SK-MEL-5 (cell line): ENCODE measurements at regions not wholly inside any gene's neighbourhood (a gene's known extent, or its start where the extent isn't known, plus 50 kb on each side); places are given as distances from the start of the nearest gene placed in this dataset.

ENCODE experiments used
- DNase-seq: peaks from one replicate; pipeline ENCODE4 v3.0.0-alpha.2; 2016; ENCODE audit warnings: low read depth, low spot score
- in situ Hi-C: cut with HindIII; loops from 2 replicates; pipeline ENCODE4 v1.10.0; 2016; ENCODE audit warnings: low sequenced_read_pairs, high pct_unique_total_duplicates, low pct_unique_long_range_greater_than_20kb

DNA sequence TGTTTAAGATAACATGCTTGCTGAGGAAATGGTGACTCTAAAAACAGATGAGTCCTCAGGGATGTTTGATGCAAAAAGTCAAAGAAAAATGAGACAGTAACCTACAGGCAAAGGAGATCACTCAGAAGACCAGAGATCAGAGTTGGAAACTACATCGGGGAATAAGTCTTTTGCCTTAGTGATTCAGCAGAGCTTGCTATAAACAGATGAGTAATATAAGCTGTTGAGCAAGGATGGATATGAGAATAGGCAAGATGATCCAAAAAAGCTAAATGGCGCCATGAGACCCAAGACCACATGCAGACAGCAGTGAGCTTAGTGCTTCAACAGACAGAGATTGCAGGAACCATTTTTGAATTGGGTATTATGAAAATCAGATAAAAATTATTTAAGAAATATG is 168.6 kb downstream of the POSTN start:
- in situ Hi-C loops: no loop called here
- DNase-seq: no peak

DNA sequence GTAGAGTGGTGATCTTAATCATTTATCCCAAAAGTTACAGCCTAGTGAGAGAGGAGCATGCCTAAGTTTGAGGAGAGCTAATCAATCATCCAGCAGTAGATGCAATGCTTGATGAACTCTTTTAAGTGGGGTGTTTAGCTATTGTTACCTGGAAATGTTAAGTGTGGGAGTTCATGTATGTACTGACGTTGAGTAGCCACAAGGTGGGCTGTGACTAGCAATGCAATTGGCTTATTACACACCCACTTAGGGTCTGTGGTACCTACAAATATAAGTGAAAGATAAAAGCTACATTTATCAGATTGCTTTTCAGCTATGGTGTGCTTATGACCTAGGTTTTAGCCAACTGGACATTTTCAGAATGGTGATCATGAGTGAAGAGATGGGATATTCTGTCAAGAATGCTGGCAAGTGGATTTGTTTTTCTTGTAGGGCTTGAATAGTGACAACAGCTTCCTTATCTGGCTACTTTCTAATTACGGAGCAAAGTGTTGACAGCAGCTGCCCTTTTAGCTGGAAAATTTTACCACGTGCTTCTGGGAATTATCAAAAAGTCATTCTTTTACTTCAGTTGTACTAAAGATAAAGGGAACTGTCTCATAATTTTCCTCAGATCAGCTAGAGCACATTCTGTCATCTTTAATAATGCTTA is 170.6 kb downstream of the POSTN start:
- no peak for DNase-seq
- in situ Hi-C loops: no loop called here

DNA sequence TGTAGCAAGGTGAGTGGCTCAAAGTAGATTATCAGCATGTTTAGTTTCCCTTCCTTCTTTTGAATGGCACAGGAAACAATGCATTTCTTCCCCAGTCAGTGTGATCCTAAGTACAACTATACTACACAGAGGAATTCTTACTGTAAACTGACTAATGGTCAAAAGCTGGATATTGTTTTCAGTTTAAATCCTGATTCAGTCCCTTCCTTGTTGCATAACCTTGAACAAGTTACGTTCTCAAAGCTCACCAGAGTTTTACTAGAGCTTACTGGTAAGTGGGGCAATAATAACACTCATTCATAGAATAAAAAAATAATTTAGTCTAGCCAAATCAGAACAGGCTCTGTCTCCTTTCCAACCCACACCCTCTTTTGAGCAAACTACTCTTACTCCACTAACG is 180.1 kb downstream of the POSTN start:
- no peak for DNase-seq
- in situ Hi-C loops: no loop called here

DNA sequence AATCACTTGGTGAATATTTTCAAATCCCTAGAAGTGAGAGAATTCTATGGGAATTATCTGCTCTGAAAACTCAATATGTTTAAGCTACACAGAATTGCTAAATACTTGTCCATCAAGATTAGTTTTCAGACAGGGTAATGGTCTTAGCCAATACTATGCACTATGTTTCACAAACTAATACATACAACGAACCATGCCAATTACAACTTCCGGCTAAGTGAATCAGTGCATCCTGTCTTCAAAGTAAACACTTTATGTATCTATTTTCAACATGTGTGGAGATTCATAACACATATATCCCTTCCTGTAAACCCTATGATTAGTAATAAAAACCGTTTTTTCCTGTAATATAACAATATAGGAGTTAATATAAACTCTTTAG is 181.5 kb downstream of the POSTN start:
- in situ Hi-C loops: no loop called here

DNA sequence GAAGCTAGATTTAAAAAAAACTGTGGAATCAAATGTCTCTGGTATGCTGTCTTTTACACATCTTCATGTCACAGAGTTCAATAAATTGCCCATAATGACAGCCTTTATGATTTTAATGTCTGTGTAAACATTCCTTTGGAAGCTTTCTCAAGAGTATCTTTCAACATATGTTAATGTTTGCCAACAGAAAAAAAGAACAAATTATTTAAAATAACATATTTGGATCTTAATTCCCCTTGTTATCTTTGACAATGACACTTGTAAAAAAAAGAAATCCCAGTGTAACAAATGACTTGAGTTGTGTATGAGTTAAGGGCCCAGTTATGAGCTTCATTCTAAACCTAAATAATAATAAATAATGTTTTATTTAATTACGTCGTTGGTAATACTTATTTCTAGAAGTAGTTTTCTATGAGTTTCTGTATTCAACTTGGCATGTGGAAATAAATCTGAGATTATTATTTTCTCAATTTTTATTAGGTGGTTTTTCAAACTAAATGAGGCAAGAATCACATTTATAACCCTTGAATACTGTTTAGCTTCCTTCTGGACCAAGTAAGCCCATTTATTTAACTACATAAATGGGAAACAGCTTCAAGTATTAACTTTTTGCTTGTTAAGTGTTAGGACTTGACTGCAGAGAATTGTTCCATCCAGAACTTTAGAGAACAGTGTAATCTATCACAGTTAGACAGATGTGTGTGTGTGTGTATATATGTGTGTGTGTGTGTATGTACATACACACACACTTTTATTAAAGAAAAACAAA is 182.1 kb downstream of the POSTN start:
- in situ Hi-C loops: no loop called here
- no peak for DNase-seq

More for the DNA sequence above, 181.5 kb downstream of the POSTN start:
- no peak for DNase-seq

DNA sequence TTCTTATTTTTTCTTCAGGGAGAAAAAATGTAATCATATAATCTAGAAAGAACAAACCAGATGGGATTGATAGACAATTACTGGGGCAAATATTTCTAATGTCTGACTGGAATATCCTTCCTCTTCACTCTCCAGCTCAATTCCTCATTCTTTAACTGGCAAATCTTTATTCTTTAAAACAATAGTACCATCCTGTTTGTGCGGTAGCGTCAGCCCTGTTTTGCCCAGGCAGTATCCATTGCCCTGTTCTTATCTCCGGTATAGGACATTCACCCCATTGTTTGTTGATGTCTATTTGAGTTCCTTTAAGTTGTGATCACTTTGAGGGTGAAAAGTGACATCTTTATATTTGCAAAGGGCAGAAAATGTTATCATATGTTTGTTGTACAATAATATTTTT is 185.4 kb downstream of the POSTN start:
- no peak for DNase-seq
- in situ Hi-C loops: no loop called here

DNA sequence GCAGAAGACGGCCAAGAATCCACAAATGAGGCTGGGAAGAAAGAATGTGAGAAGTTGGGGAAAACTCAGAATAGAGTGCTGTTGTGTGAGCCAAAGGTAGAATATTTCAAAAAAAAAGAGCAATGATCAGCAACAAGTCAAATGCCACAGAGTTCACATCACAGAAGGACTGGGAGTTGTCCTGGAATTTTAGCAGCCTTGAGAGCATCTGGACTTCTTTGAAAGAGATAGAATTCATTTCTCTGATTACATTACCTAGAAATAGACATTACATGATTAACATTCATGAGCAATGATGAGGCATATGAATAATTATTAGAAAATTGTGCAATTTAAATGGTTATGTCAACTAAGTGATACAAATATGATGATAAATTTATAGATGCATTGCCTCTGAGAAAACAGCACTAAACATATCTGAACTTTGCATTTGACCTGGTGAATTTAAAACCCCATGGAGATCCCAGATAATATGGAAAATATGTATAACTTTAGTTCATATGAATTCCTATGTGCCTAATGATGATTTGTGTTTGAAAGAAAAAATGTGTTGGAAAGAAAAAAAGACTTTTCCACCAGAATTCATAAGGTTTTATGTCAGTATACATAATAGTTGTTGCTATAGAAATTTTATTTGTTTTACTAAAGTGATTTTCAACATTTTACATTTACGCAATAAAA is 186.2 kb downstream of the POSTN start:
- no peak for DNase-seq
- in situ Hi-C loops: no loop called here

DNA sequence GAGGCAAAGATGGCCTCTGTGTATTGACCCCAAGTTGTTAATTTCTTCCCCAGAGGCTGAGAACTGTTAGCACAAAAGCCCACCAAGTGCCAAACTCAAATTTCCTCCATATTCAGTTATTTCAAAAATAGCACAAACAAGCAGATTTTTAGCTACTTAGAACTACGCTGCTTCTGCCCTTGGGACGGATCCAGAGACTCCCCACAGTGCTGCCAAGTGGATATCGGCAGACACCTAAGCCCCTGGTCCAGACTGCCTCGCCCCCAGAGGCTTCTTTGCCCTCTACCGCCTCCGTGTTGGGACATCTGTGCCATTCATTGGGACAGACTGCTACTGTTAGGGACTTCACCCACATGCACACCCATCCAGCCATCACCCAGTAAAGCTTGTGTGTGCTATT is 188.3 kb downstream of the POSTN start:
- in situ Hi-C loops: no loop called here
- DNase-seq: no peak

DNA sequence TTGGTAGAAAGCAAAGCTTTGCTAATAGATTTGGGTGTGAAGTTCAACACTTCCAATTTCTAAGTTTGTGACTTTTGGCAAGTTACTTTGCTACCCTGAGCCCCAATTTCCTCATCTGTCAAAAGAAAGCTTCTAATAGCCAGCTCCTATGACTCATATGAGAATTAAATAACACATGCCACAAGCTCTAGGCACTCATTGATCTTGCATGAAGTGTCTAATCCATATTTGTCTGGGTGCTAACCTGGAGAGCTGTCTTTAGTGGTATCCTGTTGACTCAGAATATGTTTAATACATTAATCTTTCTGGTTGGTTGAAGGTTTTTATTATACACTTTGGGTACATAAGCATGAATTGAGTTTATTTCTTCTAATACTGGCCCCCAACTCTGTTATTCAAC is 188.8 kb downstream of the POSTN start:
- DNase-seq: no peak
- in situ Hi-C loops: no loop called here

DNA sequence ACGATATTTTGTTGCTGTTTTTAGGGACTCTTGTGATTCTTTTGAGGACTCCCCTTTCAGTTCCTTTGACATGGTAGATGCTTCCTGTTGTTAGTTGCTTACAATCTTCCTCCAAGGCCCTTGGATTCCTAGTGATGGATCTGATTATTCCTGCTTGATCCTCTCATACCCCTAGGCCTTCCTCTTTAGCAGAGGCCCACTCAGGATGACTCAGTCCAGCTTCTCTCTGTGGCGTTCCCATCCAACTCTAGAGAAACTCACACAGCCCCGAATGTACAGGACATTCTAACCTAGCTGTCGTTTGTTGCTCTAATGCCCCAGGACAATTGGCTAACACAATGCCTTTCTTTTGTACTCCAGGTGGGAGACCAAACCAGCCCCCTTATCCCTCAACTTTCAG is 191.4 kb downstream of the POSTN start:
- no peak for DNase-seq
- in situ Hi-C loops: no loop called here

DNA sequence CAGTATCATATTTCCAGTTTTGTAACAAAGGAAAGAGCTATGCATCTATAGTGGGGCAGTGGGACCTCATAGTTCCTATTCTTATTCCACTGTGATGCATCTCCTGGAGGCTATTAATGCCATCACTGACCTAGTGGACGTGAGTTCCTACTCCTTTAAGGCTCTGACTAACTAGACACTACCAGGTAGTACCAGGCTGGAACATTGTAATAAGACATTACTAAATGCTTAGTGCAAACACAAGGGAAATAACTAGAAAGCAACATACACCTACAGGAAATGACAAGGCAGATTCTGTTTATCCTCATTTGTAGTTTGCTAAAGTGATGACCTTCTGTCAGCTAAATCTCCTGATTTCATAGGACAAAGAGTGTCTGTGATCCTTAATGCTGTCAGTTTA is 192.5 kb downstream of the POSTN start:
- in situ Hi-C loops: no loop called here
- no peak for DNase-seq

DNA sequence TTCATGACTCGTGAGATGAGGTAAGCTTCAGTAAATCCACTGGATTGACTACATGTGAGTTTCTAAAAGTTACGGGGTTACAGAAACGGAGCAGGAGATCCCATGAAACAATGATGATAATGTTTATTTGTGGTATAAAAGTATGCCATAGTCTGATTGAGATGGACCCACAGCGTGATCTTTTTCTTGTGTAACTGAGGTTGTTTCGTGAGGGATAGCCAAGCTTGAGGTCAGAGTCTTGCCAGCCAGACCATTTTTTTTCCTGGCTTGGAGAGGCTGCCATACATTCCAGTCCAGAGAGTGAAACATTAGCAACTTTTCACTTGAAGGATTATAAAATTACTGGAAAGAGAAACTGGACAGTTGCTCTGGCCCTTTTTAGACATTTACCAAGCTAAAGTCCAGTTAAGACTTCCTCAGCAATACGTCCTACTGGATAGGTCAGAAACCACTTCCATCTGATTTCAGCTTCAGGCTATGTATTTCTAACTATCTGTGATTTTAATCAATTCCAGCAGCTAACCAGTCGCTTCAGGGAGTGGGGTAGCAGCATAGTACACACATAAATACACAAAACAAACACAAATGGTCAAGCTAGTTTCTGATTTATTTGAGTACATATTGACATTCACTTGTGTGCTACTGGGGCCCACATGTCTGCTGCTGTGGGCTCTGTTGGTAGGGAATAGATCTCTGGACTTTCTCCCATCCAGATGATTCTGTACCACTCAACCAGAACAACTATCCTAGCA is 194.6 kb downstream of the POSTN start:
- no peak for DNase-seq

DNA sequence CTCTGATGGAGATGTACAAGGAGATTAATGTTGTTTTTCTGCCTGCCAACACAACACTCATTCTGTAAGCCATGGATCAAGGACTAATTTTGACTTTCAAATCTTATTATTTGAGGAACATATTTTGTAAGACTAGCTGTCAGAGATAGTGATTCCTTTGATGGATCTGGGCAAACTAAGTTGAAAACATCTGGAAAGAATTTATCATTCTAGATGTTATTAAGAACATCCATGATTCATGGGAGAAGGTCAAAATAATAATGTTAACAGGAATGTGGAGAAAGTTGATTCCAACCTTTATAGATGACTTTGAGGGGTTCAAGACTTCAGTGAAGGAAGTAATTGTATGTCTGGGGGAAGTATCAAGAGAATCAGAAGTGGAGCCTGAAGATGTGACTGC is 196.8 kb downstream of the POSTN start:
- DNase-seq: no peak
- in situ Hi-C loops: no loop called here

More for the DNA sequence above, 194.6 kb downstream of the POSTN start:
- in situ Hi-C loops: no loop called here

DNA sequence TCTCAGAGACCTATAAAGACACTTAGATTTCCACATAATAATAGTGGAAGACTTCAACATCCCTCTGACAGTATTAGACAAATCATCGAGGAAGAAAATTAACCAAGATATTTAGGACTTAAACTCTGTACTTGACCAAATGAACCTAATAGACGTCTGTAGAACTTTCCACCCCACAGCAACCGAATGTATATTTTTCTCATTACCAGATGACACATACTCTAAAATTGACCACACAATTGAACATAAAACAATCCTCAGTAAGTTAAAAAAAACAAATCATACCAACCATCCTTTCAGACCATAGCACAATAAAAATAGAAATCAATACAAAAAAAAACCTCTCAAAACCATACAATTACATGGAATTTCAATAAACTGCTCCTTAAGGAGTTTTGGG is 201.0 kb downstream of the POSTN start:
- DNase-seq: no peak
- in situ Hi-C loops: no loop called here

DNA sequence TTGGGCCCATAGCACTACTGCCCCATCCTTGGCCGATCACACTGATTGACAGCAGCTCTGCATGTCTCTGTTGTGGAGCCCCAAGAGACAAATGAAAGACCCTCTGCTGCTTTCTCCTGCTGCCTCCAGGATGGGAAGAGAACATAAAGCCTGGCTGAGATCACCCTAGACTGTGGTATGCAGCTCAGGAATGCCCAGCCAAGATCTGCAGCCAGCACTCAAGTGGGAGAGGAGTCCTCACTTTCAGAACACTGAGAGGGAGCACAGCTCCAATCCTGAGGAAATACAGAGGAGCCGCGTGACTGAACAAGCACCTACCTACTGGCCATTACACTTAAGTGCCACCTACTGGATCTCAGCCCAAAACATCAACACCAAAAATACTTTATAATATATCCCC is 203.0 kb downstream of the POSTN start:
- DNase-seq: peak; percentile 9
- in situ Hi-C loops: no loop called here

DNA sequence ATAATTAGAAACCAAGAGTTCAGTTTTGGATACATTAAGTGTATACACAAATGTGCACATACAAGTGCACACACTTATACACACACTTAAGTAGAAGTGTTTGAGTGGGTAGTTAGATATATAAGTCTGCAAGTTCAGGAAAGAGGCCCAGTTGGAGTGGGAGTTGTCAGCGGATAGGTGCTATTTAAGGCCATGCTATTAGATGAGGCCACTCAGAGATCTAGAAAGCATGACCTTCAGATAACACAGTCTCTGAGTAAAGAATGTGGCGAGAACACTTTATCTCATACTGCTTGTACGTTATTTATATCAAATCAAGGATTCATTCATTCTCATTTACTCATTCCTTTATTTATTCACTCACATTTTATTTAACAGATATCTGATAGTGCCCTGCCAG is 206.2 kb downstream of the POSTN start:
- DNase-seq: no peak
- in situ Hi-C loops: no loop called here

DNA sequence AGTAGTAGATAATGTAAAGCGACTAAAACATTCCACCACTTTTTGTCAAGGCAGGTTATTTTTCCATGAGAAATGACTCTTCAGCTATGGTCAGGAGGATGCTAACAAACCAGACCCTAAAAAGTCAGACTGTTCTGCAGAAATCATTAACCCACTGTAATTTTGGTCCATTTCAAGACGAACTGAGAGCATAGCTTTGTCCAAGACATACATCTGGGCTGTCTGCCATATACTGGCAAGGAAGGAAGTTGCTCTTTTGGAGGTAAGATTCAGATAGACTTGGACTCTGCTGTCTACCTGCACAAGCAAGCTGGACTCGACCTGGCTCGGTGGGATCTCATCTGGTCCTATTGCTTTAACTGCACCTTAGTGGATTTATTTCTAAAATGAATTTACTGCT is 207.8 kb downstream of the POSTN start:
- in situ Hi-C loops: no loop called here
- DNase-seq: no peak

DNA sequence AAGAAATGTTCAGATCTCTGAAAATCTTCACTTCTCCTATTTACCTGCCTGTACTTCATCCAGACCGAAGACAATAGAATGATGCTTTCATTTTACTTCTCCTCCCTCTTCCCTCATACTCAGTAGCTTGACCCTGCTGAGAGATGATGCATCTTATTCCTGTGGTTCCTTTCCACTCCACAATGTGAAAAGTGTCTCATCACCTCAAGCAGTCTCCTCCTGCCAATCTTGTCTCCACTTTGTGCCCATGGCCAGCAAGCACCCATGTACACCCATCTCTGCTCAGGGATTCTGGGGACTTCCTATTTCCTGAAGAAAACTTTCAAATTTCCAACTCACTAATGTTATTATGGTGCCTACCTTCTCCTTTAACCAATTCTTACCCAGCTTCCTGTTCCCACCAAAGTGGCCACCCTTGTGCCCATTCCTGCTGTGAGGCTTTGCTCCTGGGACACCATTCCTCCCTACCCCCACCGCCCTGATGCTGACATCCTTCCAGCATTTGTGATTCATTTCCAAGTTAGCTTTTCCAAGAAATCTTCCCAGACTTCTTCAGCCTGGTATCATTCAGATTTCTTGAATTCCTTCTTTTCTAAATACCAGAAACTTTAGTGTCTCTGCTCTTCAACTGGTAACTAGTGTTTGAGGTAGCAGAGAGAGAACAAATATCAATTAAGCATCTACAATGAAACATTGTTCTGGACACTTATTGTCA is 212.5 kb downstream of the POSTN start:
- DNase-seq: no peak
- in situ Hi-C loops: no loop called here
